Stimulated activated CD8-positive, alpha-beta memory T cell treated with anti-CD3 and anti-CD28 coated beads, Interleukin-4, amount 100 ng/mL, for 1 hour (primary cell): ENCODE measurements at regions not wholly inside any gene's neighbourhood (a gene's known extent, or its start where the extent isn't known, plus 50 kb on each side); places are given as distances from the start of the nearest gene placed in this dataset.
"Not testable (repeated sequence)": the region's sequence is repeated elsewhere in the genome, so short reads cannot be mapped to it uniquely, and the experiment has no call there.

Source experiments
- DNase-seq, 2 donors: peaks; one replicate each; pipeline ENCODE4 v3.0.0-alpha.2; 2020; ENCODE audit warnings: low read depth in 2 of 2, low spot score in 1 of 2

GRCh38 chr9:27802418-27802817 is 229.1 kb upstream of the C9orf72 start:
- DNase-seq: no peak

DNA sequence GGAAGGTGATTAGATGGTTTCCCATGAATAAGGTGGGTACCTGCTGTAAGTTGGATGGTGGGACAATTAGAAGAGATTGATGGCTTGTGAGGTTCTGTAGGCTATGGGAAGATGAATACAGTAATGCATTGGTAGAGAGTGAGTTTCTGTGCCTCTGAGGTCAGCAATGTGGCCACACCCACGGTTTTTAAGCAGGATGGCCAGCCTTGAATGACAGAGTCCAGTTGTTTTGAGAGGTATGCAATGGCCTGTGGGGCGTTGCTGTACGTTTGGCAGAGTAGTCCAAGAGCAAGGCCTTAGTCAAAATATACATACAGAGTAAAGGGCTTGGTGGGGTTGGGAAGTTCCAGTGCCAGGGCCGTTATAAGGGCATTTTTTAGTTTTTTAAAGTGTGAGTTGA is 235.6 kb upstream of the C9orf72 start:
- DNase-seq: no peak

GRCh38 chr9:27817747-27818146 is 244.5 kb upstream of the C9orf72 start:
- no peak for DNase-seq

DNA sequence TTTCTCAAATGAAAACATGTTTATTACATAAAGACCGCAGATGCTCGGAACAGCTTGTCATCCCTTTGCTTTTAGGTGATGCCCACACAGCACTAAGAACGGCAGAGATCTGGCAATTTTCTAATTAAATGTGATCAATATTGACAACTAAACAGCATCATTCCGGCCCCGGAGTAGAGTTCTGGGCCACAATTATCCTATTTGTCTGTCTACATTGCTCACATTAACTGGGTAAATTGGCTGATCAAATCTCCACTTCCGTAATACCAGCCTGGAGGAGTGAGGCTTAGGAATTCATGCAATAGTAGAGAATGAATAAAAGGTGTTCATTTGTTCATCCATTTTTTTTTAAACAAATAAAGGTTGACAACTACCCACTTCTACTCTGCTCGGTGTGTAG is 245.1 kb upstream of the C9orf72 start:
- no peak for DNase-seq

GRCh38 chr9:27828908-27829307 is 255.6 kb upstream of the C9orf72 start:
- DNase-seq: no peak

GRCh38 chr9:27829621-27830020 is 256.3 kb upstream of the C9orf72 start:
- no peak for DNase-seq

- DNase-seq: not testable (repeated sequence)
Measured at GRCh38 chr9:27832108-27832507, 258.8 kb upstream of the C9orf72 start.

DNA sequence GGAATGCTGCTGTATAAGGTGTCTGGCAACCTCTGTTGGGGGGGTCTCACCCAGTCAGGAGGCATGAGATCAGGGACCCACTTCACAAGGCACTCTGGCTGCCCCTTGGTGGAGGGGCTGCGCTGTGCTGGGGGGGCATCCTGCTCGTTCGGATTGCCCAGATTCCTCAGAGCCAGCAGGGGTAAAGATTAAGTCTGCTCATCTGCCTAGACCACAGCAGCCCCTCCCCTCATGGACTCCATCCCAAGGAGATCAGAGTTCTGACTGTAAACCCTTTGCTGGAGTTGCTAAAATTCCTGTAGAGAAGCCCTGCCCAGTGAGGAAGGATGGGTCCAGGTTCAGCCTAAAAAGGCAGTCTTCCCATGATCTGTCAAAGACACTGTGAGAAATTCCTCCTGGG is 262.0 kb upstream of the C9orf72 start:
- DNase-seq: no peak

- no peak for DNase-seq
Measured at GRCh38 chr9:27835746-27836145, 262.5 kb upstream of the C9orf72 start.

- DNase-seq: no peak
Measured at GRCh38 chr9:27836661-27837401, 263.6 kb upstream of the C9orf72 start.

DNA sequence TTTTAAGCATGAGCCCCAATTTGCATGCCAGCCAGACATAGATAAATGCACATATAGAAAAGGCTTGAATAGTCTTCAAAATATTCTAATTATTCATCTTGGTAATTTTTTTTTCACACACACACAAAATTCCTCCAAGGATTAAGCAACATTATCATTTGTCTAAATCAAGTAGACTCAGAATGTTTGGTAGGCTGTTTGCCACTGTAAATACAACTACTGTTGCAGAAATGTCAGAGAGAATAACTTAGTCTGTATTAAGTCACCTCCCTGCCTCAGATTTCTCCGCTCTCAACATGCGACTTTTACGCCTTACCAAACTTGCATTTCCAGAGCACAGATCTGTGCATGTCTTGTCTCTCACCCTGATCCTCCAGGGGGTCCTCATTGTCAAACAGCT is 265.6 kb upstream of the C9orf72 start:
- DNase-seq: no peak

DNA sequence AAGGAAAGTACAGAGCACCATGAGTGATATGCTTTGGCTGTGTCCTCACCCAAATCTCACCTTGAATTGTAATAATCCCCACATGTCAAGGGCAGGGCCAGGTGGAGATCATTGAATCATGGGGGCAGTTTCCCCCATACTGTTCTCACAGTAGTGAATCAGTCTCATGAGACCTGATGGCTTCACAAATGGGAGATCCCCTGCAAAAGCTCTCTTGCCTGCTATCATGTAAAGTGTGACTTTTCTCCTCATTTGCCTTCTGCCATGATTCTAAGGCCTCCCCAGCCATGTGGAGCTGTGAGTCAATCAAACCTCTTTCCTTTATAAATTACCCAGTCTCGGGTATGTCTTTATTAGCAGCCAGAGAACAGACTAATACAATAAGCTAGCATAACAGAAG is 266.5 kb upstream of the C9orf72 start:
- not testable (repeated sequence) for DNase-seq

GRCh38 chr9:27844797-27845196 is 271.5 kb upstream of the C9orf72 start:
- no peak for DNase-seq

DNA sequence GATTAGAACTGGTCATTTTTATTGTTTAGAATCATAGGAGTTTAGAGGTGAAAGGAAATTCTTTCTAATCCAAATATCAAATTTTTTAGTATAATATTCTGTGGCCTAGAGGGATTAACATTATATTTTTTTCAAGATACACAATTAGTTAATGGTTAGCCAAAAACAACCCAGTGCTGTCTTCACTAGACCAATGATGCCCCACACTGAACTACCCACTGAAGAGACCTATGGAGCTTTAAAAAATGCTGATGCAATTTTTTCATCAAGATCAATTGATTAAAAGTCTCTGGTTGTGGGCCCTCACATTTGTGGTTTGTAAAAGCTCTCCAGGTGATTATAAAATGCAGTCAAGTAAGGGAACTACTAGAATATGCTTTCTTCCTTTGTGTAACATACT is 274.1 kb upstream of the C9orf72 start:
- DNase-seq: no peak

DNA sequence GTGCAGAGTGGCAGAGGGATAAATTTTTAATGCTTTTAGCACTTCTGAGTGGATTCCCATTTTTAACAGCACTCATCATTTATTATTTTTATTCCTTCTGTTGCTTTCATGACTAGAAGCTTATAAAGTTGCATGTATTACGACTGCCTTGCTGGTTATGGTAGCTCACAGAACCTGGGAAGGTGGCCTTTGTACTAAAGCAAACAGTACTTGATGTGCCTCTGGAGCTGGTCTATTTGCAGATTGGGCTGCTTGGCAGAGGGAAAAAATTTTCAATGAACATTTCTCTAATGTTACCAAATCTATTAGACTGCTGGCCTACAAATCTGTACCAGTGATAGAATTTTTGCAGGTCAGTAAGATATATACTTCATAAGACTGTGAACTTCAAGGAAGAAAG is 274.5 kb upstream of the C9orf72 start:
- no peak for DNase-seq

DNA sequence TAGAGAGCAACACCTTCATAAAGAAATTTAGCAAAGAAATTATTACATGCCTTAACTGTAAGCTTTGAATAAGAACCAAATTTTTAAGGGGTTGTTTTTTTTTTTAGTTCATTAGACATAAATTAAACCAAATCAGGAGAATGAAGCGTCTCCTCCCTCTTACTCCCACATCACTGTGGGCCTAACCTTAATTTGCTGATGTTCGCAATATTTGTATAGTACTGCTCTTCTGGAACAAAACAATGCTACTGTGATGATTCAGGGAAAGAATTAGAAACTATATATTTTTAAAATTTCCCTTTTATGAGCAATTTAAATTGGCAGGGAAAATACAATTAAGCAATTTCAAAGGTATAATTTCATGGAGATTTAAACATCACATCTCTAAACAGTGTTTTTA is 275.0 kb upstream of the C9orf72 start:
- no peak for DNase-seq

GRCh38 chr9:27851858-27852257 is 278.6 kb upstream of the C9orf72 start:
- no peak for DNase-seq

GRCh38 chr9:27853529-27853928 is 280.2 kb upstream of the C9orf72 start:
- DNase-seq: no peak

DNA sequence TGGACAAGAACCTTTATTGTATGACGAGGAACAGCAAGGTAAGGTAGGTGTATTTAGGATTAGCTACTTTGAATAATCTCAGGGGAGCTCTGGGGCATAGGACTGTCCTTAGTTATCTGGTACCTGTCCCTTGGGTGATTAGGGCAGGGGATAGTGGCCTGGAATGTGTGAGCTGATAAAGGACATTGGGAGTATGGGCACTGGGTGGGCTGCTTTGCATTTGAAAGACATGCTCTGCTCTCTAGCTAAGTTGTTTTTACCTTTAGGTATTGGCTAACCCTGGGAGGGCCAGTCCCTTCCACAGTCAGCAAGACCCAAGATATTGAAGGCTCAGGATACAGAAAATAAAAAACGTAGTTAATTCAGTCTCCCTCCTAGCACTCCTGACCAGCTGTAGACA is 282.8 kb upstream of the C9orf72 start:
- DNase-seq: no peak

GRCh38 chr9:27856748-27857147 is 283.5 kb upstream of the C9orf72 start:
- no peak for DNase-seq

DNA sequence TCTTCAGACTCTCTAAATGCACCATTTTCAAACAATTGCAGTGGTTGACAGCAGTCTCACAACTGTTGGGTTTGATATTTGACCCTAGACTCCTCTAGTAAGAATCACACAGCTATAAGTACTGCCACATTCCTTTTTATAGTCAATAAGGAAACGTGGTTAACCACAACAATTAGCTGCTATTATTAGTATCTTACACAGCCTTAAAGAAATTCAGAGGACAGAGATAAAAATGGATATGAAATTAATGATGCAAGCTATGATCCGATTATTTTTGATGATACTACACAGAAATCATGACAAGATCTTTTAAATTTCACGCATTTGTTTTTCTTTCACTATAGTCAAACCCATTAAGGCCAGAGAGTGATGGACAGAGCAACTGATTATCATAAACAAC is 288.6 kb upstream of the C9orf72 start:
- no peak for DNase-seq

GRCh38 chr9:27864644-27865438 is 291.6 kb upstream of the C9orf72 start:
- DNase-seq: no peak

GRCh38 chr9:27866741-27867140 is 293.5 kb upstream of the C9orf72 start:
- no peak for DNase-seq
